Sigmoid colon (tissue), 6 donors: ENCODE measurements at regions not wholly inside any gene's neighbourhood (a gene's known extent, or its start where the extent isn't known, plus 50 kb on each side); places are given as distances from the start of the nearest gene placed in this dataset.

ENCODE experiments used
- DNase-seq: peaks from one replicate; pipeline ENCODE4 v3.0.0-alpha.2; 2019
- H3K27ac ChIP-seq, 4 donors: fragments of 200-600 bp; sonication (generic); one replicate each; pipeline ENCODE4 v1.5.1; 2016 to 2019; ENCODE audit warnings: mild to moderate bottlenecking in 1 of 4
- H3K27me3 ChIP-seq, 3 donors: fragments of 200-600 bp; sonication (generic); one replicate each; pipeline ENCODE4 v1.5.1; 2019; ENCODE audit warnings: mild to moderate bottlenecking in 1 of 3
- H3K36me3 ChIP-seq, 4 donors: fragments of 200-600 bp; sonication (generic); one replicate each; pipeline ENCODE4 v1.5.1; 2016 to 2019
- H3K4me1 ChIP-seq, 4 donors: fragments of 200-600 bp; sonication (generic); one replicate each; pipeline ENCODE4 v1.5.1; 2017 to 2019
- H3K4me3 ChIP-seq, 4 donors: fragments of 200-600 bp; sonication (generic); one replicate each; pipeline ENCODE4 v1.5.1; 2017 to 2019; ENCODE audit warnings: mild to moderate bottlenecking in 2 of 4, moderate library complexity in 1 of 4
- H3K9me3 ChIP-seq, 4 donors: fragments of 200-600 bp in 3 of 4; sonication (generic) in 3 of 4; one replicate each; pipeline versions ENCODE4 v1.5.1 to v1.6.1; 2013 to 2019
- EP300 ChIP-seq, 4 donors: sonication (generic); formaldehyde crosslinking; IDR thresholded peaks; one replicate each; pipeline ENCODE4 v1.6.1; 2017; ENCODE audit warnings: antibody characterized with exemption in 4 of 4
- POLR2A ChIP-seq, 2 donors: fragments of 450-650 bp; IDR thresholded peaks; one replicate each; pipeline ENCODE4 v1.6.1; 2016; ENCODE audit warnings: antibody characterized with exemption in 2 of 2, mild to moderate bottlenecking in 2 of 2, moderate library complexity in 2 of 2
- POLR2AphosphoS5 ChIP-seq, 4 donors: sonication (generic); formaldehyde crosslinking; IDR thresholded peaks; one replicate each; pipeline ENCODE4 v1.6.1; 2017; ENCODE audit warnings: antibody characterized with exemption in 4 of 4
- WGBS, 2 donors: extraction: QIAGEN DNeasy Blood & Tissue Kit; methylation state at CpG; one replicate each; pipeline ENCODE4 v1.1.7; 2013; 5-methylcytosine and 5-hydroxymethylcytosine counted together
- intact Hi-C: fragments of 100-400 bp; cut with DNase I; formaldehyde crosslinking; loops from one replicate; pipeline ENCODE4 v1.15.1; 2023
- TF ChIP-seq, protein P1 (sequence below), 4 experiments: fragments of 450-650 bp in 3 of 4; fragments of 200-600 bp in 1 of 4; IDR thresholded peaks; one replicate each; pipeline ENCODE4 v1.5.1; 2016 to 2019; ENCODE audit warnings: antibody characterized with exemption in 4 of 4, mild to moderate bottlenecking in 3 of 4, moderate library complexity in 2 of 4
- donor health status: healthy with polysubstance abuse.
- donor health status: healthy.

DNA sequence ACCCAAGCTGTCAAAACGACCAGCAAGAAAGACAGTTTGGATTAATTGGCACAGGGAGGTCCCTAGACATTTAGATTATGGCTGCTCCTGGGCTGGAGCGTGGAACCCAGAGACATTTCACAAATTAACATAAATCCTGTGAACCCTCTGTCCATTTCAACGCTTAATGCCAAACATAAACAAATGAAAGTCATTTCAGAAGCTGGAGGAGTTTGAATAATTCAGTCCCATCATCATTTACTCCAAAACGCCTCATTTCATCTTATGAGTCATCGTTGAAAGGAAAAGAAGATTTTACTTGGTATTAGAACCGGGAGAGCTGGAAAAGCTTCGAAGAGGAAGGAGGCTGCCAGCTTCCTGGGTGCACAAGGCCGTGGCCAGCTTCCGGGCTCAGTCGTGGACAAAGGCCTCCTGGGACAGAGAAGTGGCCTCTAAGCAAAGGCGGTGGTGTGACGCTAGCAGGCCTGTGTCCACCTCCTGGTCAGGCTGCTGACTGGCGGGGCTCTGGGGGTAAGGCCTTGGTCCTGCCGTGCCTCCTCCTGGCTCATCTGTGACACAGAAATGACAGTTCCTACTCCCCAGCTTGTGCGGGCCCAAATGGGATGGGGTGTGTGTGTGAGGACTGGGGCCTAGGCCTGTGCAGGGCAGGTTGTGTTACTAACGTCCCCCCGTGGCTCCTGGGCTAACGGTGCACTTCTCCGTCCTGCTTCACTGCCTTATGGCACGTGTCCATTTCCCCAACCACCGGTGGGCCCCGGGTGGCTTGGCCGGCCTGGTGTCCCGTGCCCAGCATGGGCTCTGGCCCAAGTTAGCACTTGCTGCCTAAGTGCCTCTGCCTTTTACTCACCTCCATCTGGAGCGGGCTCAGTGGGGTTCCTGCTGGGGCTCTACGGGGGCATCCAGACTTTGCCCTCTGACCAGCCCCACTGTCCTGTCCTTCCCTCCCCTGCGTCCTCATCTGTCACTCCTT lies 71.6 kb downstream of the RRM2 start:
- no peak for TF ChIP-seq POLR2AphosphoS5 (IDR thresholded peaks at IDR 0.05)
- no peak for TF ChIP-seq POLR2A (IDR thresholded peaks at IDR 0.05)
- TF ChIP-seq, protein P1, sequence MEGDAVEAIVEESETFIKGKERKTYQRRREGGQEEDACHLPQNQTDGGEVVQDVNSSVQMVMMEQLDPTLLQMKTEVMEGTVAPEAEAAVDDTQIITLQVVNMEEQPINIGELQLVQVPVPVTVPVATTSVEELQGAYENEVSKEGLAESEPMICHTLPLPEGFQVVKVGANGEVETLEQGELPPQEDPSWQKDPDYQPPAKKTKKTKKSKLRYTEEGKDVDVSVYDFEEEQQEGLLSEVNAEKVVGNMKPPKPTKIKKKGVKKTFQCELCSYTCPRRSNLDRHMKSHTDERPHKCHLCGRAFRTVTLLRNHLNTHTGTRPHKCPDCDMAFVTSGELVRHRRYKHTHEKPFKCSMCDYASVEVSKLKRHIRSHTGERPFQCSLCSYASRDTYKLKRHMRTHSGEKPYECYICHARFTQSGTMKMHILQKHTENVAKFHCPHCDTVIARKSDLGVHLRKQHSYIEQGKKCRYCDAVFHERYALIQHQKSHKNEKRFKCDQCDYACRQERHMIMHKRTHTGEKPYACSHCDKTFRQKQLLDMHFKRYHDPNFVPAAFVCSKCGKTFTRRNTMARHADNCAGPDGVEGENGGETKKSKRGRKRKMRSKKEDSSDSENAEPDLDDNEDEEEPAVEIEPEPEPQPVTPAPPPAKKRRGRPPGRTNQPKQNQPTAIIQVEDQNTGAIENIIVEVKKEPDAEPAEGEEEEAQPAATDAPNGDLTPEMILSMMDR (IDR thresholded peaks at IDR 0.05): no peak
- TF ChIP-seq EP300 (IDR thresholded peaks at IDR 0.05): no peak
- no peaks in the 10 kb centered on the region for H3K27me3 ChIP-seq
- no peak overlapping the region for H3K27ac ChIP-seq
- no peak for DNase-seq
- H3K4me1 ChIP-seq: peaks cover 0 to 9% (median 5%) of the 10 kb centered on the region in 4 donors
- intact Hi-C loops: no loop called here
- H3K9me3 ChIP-seq: no peaks in the 10 kb centered on the region
- H3K36me3 ChIP-seq: no peaks in the 10 kb centered on the region
- WGBS, 2 donors: 86 to 88% methylated on average over 27 of the region's 27 CpGs
- no peak overlapping the region for H3K4me3 ChIP-seq

DNA sequence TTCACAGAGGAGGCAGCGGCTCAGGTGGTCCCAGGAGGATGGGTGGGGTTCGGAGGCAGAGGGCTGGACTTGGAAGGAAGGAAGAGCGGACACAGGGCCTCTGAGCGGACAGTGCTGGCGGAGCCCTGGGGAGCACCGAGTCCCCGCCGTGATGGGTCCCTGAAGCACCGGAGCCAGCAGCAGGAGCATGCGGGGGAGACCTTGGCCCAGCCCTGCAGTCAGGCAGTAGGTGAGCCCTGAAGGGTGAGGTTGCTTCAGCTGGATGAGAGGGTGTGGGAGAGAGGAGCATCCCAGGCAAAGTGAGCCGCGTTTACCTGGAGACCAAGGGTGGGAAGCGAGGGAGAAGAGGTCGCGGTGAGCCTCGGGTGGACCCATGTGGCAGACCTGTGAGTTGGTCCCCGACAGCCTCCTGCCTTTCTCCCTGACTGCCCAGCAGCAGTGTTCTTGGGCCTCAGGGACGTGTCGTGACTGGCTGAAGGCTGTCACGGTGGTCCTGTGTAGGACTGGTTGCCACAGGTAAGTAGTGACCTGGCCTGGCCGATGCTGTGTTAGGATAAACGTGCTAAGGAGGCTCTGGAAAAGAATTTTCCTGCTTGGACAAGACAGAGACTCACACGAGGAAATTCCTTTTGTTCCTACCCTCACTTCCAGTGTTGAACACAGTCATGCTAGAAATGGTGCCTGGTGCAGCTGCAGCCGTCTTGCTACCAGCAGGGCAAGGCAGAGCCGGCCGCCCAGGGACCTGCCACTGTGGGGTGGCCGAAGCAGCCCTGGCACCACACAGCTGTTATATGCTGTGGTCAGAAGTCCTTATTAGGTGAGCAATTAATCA lies 73.0 kb downstream of the RRM2 start:
- Histone ChIP-seq H3K36me3 (no peaks in the 10 kb centered on the region), H3K4me1 (peaks cover 0 to 9% (median 5%) of the 10 kb centered on the region in 4 donors), H3K4me3 (no peak overlapping the region), H3K9me3 (no peaks in the 10 kb centered on the region), H3K27me3 (no peaks in the 10 kb centered on the region), H3K27ac (no peak overlapping the region)
- no peak for DNase-seq
- intact Hi-C loops: no loop called here
- WGBS, 2 donors: 96 to 97% methylated on average over 27 of the region's 27 CpGs
- TF ChIP-seq POLR2A (IDR thresholded peaks at IDR 0.05) (no peak), POLR2AphosphoS5 (IDR thresholded peaks at IDR 0.05) (no peak)

DNA sequence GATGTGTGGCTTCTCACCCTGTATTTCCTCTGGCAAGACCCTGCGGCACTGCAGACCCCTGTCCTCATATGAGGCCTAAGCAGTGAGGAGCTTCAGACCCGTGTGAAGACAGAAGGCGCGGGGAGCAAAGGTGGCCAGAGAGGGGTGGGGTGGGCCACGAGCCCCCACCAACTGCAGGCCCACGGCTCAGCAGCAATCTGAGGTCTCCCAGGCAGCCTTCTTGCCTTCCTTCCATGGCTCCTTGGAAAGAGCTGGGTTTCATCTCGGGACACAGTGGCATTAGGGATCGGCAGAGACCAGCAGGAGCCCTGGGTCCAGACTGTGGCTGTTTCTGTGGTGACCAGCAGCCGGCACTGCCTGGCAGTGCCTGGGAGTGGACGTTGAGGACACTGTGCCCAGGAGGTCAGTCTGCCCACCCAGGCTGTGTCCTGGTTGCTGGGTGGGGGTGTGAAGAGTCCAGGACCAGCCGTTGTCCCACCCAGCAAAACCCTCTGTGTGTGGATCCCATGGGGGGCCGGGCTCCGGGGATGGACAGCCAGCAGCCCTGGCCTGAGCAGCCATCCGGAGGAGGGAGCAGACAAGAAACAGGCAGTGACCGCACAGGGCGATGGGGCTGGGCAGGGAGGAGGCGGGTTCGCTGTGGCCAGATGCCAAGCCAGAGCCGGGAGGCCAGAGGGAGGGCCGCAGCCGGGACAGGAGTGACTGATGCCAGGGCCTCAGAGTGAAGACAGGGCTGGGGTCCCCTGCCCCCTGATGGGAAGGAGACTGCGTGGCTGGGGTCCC lies 73.8 kb downstream of the RRM2 start:
- Histone ChIP-seq H3K9me3 (no peaks in the 10 kb centered on the region), H3K36me3 (no peaks in the 10 kb centered on the region), H3K27ac (no peak overlapping the region), H3K27me3 (no peaks in the 10 kb centered on the region), H3K4me1 (peaks cover 0 to 9% (median 5%) of the 10 kb centered on the region in 4 donors), H3K4me3 (no peak overlapping the region)
- intact Hi-C loops: no loop called here
- DNase-seq: no peak
- 42 to 83% methylated on average over 22 of the region's 22 CpGs for WGBS, 2 donors
- TF ChIP-seq, protein P1 (IDR thresholded peaks at IDR 0.05): no peak
- TF ChIP-seq EP300 (IDR thresholded peaks at IDR 0.05) (no peak), POLR2A (IDR thresholded peaks at IDR 0.05) (no peak), POLR2AphosphoS5 (IDR thresholded peaks at IDR 0.05) (no peak)

DNA sequence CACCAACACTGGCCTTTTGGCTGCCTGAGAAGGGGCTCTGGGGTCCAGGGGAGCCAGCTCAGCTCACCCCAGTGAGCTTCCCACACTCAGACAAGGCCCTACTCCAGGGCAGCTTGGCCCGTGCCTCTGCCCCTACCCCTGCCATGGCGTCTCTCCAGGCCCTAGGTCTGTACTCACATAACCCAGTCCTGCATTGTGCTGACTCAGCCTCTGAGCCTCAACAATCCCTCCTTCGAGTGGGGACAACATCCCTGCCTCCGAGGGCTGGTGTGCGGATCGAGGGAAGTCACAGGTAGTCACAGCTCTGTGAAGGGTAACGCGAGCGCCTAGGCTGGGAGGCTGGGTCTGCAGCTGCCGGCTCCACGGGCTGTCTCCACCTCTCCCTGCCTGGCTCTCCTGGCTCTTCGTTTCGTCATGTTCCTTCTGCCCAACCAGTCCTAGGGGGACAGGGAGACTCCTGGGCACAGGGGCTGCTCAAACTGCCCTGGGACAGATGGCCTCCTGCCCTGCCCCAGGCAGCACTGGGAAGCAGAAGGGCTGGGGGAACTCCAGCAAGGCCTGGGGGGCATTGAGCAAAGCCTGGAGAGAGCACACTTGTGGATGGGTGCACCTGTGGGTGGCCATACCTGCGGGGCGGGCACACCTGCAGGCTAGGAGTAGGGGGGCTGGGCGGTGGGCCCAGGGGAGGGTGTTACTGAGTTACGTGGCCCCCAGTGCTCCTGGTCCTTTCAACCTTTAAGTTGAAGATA lies 74.6 kb downstream of the RRM2 start:
- intact Hi-C loops: no loop called here

More for the DNA sequence above, 74.6 kb downstream of the RRM2 start:
- no peak for DNase-seq
- peaks cover 0 to 15% (median 5%) of the 10 kb centered on the region in 4 donors for H3K4me1 ChIP-seq
- no peaks in the 10 kb centered on the region for H3K27me3 ChIP-seq
- H3K36me3 ChIP-seq: no peaks in the 10 kb centered on the region
- H3K9me3 ChIP-seq: no peaks in the 10 kb centered on the region
- H3K4me3 ChIP-seq: no peak overlapping the region
- no peak for TF ChIP-seq POLR2AphosphoS5 (IDR thresholded peaks at IDR 0.05)
- TF ChIP-seq, protein P1 (IDR thresholded peaks at IDR 0.05): no peak
- no peak for TF ChIP-seq POLR2A (IDR thresholded peaks at IDR 0.05)
- no peak for TF ChIP-seq EP300 (IDR thresholded peaks at IDR 0.05)
- no peak overlapping the region for H3K27ac ChIP-seq
- WGBS, 2 donors: 88 to 91% methylated on average over 17 of the region's 17 CpGs
